DOHH2 (cell line): ENCODE measurements at regions not wholly inside any gene's neighbourhood (a gene's known extent, or its start where the extent isn't known, plus 50 kb on each side); places are given as distances from the start of the nearest gene placed in this dataset.

Source experiments
- H3F3A ChIP-seq: fragments of 200-600 bp; sonication (generic), shearing (Covaris generic); 2 replicates; pipeline ENCODE4 v1.6.0; 2016; ENCODE audit warnings: antibody characterized with exemption, mild to moderate bottlenecking; ENCODE audit not compliant: control insufficient read depth, insufficient read depth
- H3K27ac ChIP-seq: fragments of 200-600 bp; sonication (generic); 2 replicates; pipeline ENCODE4 v1.5.1; 2014; ENCODE audit warnings: low read depth, mild to moderate bottlenecking, low read length, moderate library complexity
- H3K27me3 ChIP-seq: fragments of 200-600 bp; sonication (generic); 2 replicates; pipeline ENCODE4 v1.6.1; 2014; ENCODE audit warnings: mild to moderate bottlenecking, low read length, mixed read lengths; ENCODE audit not compliant: control insufficient read depth
- H3K36me3 ChIP-seq: fragments of 200-600 bp; sonication (generic); 2 replicates; pipeline ENCODE4 v1.6.1; 2014; ENCODE audit warnings: mild to moderate bottlenecking, low read length, moderate library complexity, mixed read lengths; ENCODE audit not compliant: control insufficient read depth
- H3K4me1 ChIP-seq: fragments of 200-600 bp; sonication (generic); 2 replicates; pipeline ENCODE4 v1.6.1; 2014; ENCODE audit warnings: mild to moderate bottlenecking, low read length, mixed read lengths; ENCODE audit not compliant: control insufficient read depth
- H3K4me2 ChIP-seq: fragments of 200-600 bp; sonication (generic); 2 replicates; pipeline ENCODE4 v1.6.0; 2014; ENCODE audit warnings: mild to moderate bottlenecking, low read length, moderate library complexity
- H3K4me3 ChIP-seq: fragments of 200-600 bp; sonication (generic); 2 replicates; pipeline ENCODE4 v1.5.1; 2014; ENCODE audit warnings: mild to moderate bottlenecking, low read length, mixed read lengths
- H3K79me2 ChIP-seq: fragments of 200-600 bp; sonication (generic); 2 replicates; pipeline ENCODE4 v1.6.1; 2014; ENCODE audit warnings: mild to moderate bottlenecking, low read length, mixed read lengths; ENCODE audit not compliant: control insufficient read depth
- H3K9me2 ChIP-seq: fragments of 200-600 bp; sonication (generic); replicated peaks from 2 replicates; pipeline ENCODE4 v1.6.1; 2014; ENCODE audit warnings: mild to moderate bottlenecking, low read length, mixed read lengths; ENCODE audit not compliant: control insufficient read depth
- H3K9me3 ChIP-seq: fragments of 200-600 bp; sonication (generic); 2 replicates; pipeline ENCODE4 v1.6.1; 2014; ENCODE audit warnings: antibody characterized with exemption, low read length, mixed read lengths; ENCODE audit not compliant: control insufficient read depth, insufficient read depth
- H4K20me1 ChIP-seq: fragments of 200-600 bp; sonication (generic); 2 replicates; pipeline ENCODE4 v1.6.0; 2014; ENCODE audit warnings: low read depth, mild to moderate bottlenecking, antibody characterized with exemption, low read length, moderate library complexity; ENCODE audit not compliant: control insufficient read depth, insufficient read depth
- EZH2phosphoT487 ChIP-seq: fragments of 200-600 bp; sonication (generic); IDR thresholded peaks from 2 replicates; pipeline ENCODE4 v1.6.1; 2017; ENCODE audit warnings: borderline replicate concordance, mild to moderate bottlenecking, antibody characterized with exemption, low read length, moderate library complexity, mixed read lengths
- TF ChIP-seq, protein P1 (sequence below): fragments of 200-600 bp; sonication (generic); IDR thresholded peaks from one replicate; pipeline ENCODE4 v1.5.1; 2014; ENCODE audit warnings: antibody characterized with exemption, mild to moderate bottlenecking, low read depth, low read length; ENCODE audit not compliant: poor library complexity, severe bottlenecking

DNA sequence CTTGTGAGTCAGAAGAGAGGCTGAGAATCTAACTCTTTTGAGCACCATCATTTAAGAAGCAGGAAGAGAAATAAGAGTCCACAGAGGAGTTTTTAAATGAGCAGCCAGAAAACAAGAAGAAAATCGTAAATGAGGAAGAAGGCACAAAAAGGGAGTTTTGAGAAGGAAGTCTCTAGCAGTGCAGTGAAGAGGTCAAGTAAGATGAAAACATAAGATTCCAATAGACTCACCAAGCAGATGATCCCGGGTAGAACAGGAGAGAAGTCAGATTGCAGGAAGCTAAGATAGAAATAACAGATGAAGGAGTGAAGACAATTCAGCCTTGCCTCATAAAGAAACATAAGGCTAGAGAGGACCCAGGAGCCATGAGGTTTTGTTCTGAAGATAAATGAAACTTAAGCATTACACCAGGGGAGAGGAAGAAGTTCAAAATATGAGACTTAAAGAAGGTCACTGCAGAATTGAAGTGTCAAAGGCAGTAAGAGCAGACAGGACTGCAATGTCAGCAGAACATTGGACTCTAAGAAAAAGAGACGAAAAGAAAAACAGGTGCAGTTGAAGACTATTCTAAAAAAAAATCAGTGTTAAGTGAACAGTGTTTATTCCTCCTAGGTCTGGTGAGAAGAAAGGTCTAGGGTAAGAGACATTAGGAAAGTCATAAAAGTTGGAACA is 229.0 kb downstream of the SEC23A start:
- TF ChIP-seq, protein P1, sequence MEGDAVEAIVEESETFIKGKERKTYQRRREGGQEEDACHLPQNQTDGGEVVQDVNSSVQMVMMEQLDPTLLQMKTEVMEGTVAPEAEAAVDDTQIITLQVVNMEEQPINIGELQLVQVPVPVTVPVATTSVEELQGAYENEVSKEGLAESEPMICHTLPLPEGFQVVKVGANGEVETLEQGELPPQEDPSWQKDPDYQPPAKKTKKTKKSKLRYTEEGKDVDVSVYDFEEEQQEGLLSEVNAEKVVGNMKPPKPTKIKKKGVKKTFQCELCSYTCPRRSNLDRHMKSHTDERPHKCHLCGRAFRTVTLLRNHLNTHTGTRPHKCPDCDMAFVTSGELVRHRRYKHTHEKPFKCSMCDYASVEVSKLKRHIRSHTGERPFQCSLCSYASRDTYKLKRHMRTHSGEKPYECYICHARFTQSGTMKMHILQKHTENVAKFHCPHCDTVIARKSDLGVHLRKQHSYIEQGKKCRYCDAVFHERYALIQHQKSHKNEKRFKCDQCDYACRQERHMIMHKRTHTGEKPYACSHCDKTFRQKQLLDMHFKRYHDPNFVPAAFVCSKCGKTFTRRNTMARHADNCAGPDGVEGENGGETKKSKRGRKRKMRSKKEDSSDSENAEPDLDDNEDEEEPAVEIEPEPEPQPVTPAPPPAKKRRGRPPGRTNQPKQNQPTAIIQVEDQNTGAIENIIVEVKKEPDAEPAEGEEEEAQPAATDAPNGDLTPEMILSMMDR, result no peak
- no peak for TF ChIP-seq EZH2phosphoT487
- no peak overlapping the region for H3K27ac ChIP-seq
- H3K9me2 ChIP-seq, result no peaks in the 10 kb centered on the region
- H3K27me3 ChIP-seq, result 0 out of 2 replicates have a peak, but pooled peaks cover 3% of the 10 kb centered on the region
- no peaks in the 10 kb centered on the region for H3K36me3 ChIP-seq
- no peak overlapping the region for H3K4me2 ChIP-seq
- H3K9me3 ChIP-seq, result no peaks in the 10 kb centered on the region
- no peaks in the 10 kb centered on the region for H3K4me1 ChIP-seq
- no peaks in the 10 kb centered on the region for H3K79me2 ChIP-seq
- no peaks in the 10 kb centered on the region for H4K20me1 ChIP-seq
- H3F3A ChIP-seq, result no peaks in the 10 kb centered on the region
- no peak overlapping the region for H3K4me3 ChIP-seq

DNA sequence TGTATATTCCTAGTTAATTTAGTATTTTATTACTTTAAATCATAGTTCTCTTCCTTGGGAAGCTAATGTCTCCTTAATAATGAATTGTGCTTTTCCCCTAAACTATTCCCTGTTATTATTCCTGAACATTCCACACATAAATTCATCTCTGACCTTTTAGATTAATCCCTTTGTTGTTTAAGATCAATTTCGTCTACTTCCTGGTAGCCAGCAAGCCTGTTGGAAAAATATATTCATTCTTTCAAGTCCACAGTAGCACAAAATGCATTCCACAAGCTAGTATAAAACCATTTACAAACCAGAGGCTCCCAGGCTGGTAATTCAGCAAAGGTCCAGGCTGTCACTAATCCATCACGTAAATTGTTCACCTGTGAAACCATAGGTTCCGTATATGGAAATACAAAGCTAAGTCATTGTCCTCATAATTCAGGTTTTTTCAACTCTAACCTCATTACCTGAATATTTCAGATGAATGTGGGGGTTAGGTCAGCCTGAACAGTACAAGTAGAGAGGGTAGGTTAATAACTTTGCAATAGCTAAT is 232.7 kb downstream of the SEC23A start:
- no peaks in the 10 kb centered on the region for H3K9me2 ChIP-seq
- H4K20me1 ChIP-seq, result no peaks in the 10 kb centered on the region
- H3K27ac ChIP-seq, result no peak overlapping the region
- no peaks in the 10 kb centered on the region for H3K36me3 ChIP-seq
- H3K9me3 ChIP-seq, result no peaks in the 10 kb centered on the region
- no peaks in the 10 kb centered on the region for H3K79me2 ChIP-seq
- no peaks in the 10 kb centered on the region for H3K27me3 ChIP-seq
- H3K4me1 ChIP-seq, result no peaks in the 10 kb centered on the region
- H3K4me3 ChIP-seq, result no peak overlapping the region
- TF ChIP-seq EZH2phosphoT487, result no peak
- TF ChIP-seq, protein P1, result no peak
- H3K4me2 ChIP-seq, result no peak overlapping the region
- H3F3A ChIP-seq, result no peaks in the 10 kb centered on the region

DNA sequence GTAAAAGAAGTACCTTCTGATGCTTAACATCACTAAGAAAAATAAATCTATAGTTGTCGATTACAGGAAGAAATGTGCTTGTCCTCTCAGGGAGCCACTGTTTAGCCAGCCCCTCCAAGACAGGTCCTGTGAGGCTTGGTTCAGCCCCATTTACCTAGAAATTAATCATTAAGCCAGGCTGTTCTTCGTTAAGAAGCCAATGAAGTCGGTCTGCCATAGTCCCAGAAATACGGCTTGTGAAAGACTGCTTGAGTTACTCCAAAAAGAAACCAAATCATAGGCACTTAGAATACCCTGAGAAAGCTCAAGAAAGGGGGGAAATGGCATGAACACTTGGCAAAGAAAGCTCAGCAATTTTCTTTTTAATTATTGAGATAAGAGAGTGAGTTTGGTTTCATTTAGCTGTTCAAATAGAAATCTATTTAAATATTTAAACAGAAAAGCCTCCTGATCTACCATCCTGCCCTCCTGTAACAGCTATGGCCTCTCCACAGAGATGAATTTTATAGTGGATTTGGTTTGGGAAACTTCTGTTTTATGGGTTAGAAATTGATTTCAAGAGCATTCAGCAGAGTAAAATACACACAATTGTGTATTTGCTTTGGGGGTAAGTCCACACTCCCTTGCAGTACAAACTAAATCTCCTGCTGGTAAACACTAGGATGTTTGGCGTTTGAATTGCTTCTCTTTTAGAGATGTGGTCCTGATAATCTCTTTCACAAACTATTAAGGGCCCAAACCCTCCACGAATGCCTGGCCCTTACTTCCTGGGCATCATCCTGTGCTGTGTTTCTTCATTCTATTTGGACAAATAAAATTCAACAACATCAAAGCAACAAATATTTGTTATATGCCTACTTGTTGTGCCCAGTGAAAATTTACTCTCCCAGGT is 234.4 kb downstream of the SEC23A start:
- H3K27me3 ChIP-seq, result no peaks in the 10 kb centered on the region
- H3F3A ChIP-seq, result no peaks in the 10 kb centered on the region
- H3K4me2 ChIP-seq, result no peak overlapping the region
- H3K27ac ChIP-seq, result no peak overlapping the region
- TF ChIP-seq, protein P1, result no peak
- TF ChIP-seq EZH2phosphoT487, result no peak
- H3K36me3 ChIP-seq, result no peaks in the 10 kb centered on the region
- H3K9me3 ChIP-seq, result no peaks in the 10 kb centered on the region
- H3K4me1 ChIP-seq, result no peaks in the 10 kb centered on the region
- H3K79me2 ChIP-seq, result no peaks in the 10 kb centered on the region
- H3K4me3 ChIP-seq, result no peak overlapping the region
- no peaks in the 10 kb centered on the region for H4K20me1 ChIP-seq
- no peaks in the 10 kb centered on the region for H3K9me2 ChIP-seq
